PFSK-1 (cell line): ENCODE measurements at regions not wholly inside any gene's neighbourhood (a gene's known extent, or its start where the extent isn't known, plus 50 kb on each side); places are given as distances from the start of the nearest gene placed in this dataset.

Experiments
- SIN3A ChIP-seq: IDR thresholded peaks from 2 replicates; pipeline ENCODE4 v1.6.1; 2012; ENCODE audit warnings: mild to moderate bottlenecking, low read length, moderate library complexity, borderline replicate concordance; ENCODE audit not compliant: insufficient read depth
- TAF1 ChIP-seq: IDR thresholded peaks from 2 replicates; pipeline ENCODE4 v1.6.1; 2012; ENCODE audit warnings: low read length, control low read depth, borderline replicate concordance; ENCODE audit not compliant: insufficient read depth

DNA sequence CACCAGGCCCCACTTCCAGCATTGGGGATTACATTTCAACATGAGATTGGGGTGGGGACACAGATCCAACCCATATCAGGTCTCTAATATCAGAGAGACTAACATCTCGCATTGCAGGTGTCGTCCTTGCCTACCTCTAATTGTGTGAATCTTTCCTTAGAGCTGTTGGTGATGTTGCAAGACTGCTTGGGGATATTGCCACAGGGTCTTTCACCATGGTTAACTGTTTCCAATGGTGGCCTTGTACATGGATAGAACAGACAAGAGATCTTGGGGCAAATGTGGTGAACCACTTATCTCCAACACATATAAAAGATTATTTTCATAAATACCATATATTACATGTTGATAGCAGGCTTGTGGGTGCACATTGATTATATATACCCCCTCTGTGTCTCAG, 270.3 kb upstream of the LINC00305 start:
- no peak for TF ChIP-seq TAF1
- no peak for TF ChIP-seq SIN3A
